HG02938 (cell line): ENCODE measurements at regions not wholly inside any gene's neighbourhood (a gene's known extent, or its start where the extent isn't known, plus 50 kb on each side); places are given as distances from the start of the nearest gene placed in this dataset.
"Not testable (repeated sequence)": the region's sequence is repeated elsewhere in the genome, so short reads cannot be mapped to it uniquely, and the experiment has no call there.

ENCODE experiments used
- ATAC-seq: cut with Tn5 transposase; IDR thresholded peaks from one replicate; pipeline ENCODE4 v1.9.1; 2021; ENCODE audit warnings: mild to moderate bottlenecking, moderate library complexity; ENCODE audit not compliant: unreplicated experiment

DNA sequence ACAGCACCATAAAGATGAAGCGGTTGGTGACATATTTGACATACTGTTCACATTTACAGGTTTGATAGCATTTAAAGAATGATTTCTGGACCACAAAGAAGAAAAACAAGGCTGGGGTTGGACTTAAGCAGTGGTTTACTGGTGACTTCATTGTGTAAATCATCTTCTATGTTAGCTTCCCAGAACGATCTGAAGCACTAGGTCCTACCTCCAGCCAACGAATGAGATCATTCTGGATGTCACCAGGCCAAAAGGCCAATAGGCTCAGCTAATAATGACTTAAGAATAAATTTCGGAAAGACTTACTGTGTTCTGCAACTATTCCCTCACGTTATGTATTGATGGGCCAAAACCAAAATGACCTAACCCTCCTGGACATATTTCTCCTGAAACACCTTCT is 675.3 kb upstream of the CCNG1 start:
- ATAC-seq = no peak

GRCh38 chr5:162769019-162769418 is 668.4 kb upstream of the CCNG1 start:
- no peak for ATAC-seq

DNA sequence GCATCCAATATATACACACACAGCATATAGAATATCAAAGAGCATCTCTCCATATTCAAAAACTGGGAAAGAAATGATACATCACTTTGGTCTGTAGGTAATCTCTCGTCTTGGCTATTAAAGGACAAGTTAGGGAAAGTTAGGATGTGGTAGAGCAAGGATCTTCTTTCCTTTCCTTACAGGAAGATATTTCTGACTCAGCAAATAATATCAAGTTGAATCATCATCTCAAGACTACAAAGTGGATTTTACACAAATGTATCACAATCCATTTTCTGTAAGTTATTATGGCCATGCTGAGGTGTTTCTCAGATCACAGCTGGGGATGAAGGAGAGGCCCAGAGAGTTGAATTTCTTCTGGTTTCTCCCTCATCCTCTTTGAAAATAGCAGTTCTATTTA is 651.7 kb upstream of the CCNG1 start:
- ATAC-seq = no peak

- ATAC-seq = no peak
These were observed 651.2 kb upstream of the CCNG1 start for GRCh38 chr5:162786234-162786633.

DNA sequence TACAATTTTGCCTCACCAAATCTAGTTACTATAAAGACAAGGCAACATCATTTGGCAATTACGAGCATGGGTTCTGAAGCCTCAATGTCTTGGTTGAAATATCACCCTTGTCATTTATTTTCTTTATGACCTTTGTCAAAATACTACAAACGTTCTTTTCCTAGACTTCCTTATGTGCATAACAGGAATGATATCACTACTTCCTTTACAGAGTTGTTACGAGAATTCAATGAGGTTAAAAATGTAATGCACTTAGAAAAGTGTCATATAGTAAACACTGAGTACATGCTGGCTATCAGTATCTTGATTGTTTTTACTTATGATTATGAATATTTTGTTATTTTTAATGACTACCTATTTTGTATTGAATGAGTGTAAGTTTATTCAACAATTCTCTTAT is 640.9 kb upstream of the CCNG1 start:
- no peak for ATAC-seq

GRCh38 chr5:162800301-162800700 is 637.1 kb upstream of the CCNG1 start:
- ATAC-seq = no peak

GRCh38 chr5:162801235-162801634 is 636.2 kb upstream of the CCNG1 start:
- no peak for ATAC-seq

- ATAC-seq = no peak
These were observed 631.2 kb upstream of the CCNG1 start for GRCh38 chr5:162806195-162806594.

GRCh38 chr5:162811071-162811470 is 626.3 kb upstream of the CCNG1 start:
- ATAC-seq = no peak

- ATAC-seq = no peak
These were observed 620.6 kb upstream of the CCNG1 start for GRCh38 chr5:162816816-162817215.

- ATAC-seq = no peak
These were observed 620.0 kb upstream of the CCNG1 start for GRCh38 chr5:162817364-162817763.

- ATAC-seq = not testable (repeated sequence)
These were observed 615.7 kb upstream of the CCNG1 start for GRCh38 chr5:162821664-162822063.

DNA sequence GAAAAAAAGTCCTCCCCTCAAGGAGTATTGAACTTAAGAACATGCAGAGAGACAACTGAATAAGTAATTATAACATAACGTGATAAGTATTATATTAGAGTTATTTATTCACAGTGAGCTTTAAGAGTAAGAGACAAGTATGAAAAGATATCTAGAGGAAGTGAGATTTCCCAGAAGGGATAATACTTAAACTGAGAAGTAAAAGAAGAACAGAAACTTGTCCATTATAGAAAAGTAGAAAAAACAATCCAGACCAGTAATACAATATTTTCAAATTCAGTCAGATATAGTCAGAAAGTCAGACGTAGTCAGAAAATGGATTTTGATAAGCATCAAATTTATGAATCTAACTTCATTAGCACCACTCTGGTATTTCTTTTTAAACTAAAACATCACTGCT is 613.0 kb upstream of the CCNG1 start:
- ATAC-seq = peak; percentile 94

DNA sequence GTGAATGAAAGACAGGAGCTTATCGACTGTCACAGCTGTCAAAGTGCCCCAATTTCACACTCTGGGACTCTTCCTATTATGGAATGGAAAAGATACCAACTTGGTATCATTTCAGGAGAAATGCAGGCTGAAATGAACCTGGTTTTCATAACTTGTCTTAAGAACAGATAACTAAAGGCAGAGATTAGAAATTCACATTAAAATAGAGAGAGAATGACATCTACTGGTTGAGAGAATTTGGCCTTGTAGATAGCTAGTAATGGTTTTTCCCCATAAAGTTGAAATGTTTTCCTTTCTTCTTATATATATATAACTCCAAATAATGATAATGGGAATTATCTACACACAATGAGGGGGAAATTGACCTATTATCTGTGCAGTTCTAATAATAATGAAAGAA is 600.2 kb upstream of the CCNG1 start:
- no peak for ATAC-seq

DNA sequence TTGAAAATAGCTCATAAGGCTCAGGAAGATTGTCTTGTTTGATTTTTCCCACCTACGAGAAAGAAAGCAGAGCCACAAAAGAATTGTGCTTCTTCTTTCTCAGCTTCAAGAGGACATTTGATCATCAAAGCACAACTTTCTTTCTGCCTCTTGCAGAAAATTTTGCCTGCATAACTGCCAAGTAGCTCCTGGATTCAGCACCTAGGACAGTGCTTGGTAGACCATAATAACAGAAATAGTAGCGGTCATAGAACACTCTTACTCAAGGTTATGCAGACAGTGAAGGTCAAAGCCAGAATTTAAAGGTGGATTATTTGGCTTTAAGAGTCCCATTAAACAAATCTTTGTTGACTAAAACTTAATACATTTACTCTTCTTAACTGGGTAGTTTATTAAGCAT is 594.7 kb upstream of the CCNG1 start:
- ATAC-seq = no peak

- ATAC-seq = no peak
These were observed 585.3 kb upstream of the CCNG1 start for GRCh38 chr5:162852134-162852533.

GRCh38 chr5:162858770-162859169 is 578.6 kb upstream of the CCNG1 start:
- ATAC-seq = no peak

DNA sequence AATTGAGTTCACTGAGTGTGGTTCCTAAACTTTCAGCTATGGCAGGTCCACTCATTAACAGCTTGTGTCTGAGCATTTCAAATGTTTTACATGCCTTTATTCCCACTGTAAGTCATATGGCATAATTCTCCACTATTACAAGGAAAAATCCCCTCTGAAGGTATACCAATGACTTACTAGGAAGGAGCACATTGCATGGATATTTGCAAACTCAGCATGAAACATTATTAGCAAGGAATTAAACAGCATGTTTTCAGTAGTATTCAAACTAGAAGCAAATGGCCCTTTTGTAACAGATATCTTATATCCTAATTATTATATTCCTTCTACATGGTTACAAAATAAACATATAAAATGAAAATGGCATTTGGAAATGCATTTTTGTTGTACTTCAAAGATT is 566.4 kb upstream of the CCNG1 start:
- no peak for ATAC-seq

DNA sequence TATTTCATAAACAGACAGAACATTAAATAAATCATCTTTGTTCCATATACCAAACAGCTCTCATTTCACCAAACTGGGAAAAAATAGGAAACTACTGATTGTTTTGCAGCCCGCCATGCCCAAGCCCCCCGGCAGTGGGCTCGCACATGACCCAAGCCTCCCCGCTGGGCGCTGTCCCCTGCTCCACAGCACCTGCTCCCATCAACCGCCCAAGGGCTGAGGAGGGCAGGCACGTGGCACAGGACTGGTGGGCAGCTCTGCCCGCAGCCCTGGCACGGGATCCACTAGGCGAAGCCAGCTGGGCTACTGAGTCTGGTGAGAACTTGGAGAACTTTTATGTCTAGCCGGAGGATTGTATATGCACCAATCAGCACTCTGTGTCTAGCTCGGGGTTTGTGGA is 554.8 kb upstream of the CCNG1 start:
- ATAC-seq = no peak

DNA sequence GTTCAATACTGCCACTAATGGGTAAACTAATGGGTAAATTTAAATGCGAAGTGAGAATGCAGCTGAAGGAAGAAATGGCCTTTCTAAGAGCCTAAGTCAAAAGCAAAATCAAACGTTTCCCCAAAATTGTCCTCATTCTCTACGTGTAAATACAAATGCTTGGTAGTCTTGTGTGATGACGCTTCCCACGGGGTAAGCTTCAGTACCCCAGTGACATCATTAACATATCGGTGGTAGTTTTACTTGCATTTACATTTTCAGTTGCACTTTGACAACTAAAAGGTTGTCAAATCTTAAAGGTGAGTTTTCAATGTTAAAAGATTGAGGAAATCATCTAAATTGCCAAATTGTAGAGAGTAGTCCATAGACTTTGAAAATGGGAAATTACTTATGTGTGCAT is 550.7 kb upstream of the CCNG1 start:
- ATAC-seq = no peak

- ATAC-seq = no peak
These were observed 549.1 kb upstream of the CCNG1 start for GRCh38 chr5:162888268-162888667.

DNA sequence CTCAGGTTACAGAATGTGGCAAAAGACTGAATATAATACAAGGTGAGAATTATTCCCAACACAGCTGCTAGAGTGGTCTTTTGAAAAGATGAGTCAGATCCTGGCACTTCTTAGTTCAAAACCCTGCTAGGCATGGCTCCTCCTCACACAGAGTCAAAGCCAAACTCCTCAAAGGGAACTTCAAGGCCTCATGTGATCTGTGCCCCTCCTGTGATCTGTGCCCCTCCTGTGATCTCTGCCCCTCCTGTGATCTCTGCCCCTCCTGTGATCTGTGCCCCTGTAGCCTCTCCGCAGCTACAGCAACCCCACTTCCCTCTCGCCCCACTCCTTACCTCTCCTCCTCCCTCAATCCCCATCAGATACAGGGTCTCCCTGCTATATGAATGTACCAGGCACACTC is 525.5 kb upstream of the CCNG1 start:
- no peak for ATAC-seq

- ATAC-seq = no peak
These were observed 521.0 kb upstream of the CCNG1 start for GRCh38 chr5:162916368-162916767.

DNA sequence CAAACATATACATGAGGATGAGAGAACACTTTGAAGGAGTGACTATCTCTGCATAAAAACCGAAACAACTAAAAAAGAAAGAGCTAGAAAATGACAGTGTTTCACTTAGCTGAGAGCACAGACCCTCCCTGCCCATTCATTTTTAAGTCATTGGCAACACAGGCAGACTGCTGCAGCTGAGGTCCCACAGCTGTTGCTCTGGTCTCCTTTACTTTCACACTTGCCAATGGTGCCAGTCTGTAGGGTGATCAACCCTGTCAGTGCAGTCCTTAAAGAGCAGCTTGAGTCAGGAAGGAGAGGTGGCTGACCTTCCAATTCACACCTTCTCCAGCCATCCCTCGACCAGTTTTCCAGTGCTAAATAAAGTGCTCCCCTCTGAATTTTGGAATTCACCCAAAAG is 508.3 kb upstream of the CCNG1 start:
- no peak for ATAC-seq
